HG03066 (cell line): ENCODE measurements at regions not wholly inside any gene's neighbourhood (a gene's known extent, or its start where the extent isn't known, plus 50 kb on each side); places are given as distances from the start of the nearest gene placed in this dataset.

Experiments
- ATAC-seq: cut with Tn5 transposase; IDR thresholded peaks from one replicate; pipeline ENCODE4 v1.9.1; 2021; ENCODE audit warnings: low read depth; ENCODE audit not compliant: unreplicated experiment

DNA sequence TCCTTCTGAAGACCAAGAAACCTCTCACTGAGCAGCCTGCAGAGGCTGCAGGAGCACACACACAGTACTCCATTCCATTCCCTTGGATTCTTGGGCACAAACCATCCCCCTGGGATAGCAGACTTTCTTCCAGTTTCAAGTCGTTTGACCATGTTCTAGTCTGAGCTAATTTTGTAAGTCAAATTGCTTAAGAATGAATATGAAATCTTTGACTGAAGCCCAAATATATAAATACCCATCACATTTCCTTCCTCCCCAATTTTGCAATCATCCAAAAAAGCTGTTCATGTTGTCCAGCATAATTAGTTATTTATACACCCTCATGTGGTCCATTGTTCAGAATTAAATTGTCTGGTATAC is 231.2 kb upstream of the TPRG1 start:
- no peak for ATAC-seq

DNA sequence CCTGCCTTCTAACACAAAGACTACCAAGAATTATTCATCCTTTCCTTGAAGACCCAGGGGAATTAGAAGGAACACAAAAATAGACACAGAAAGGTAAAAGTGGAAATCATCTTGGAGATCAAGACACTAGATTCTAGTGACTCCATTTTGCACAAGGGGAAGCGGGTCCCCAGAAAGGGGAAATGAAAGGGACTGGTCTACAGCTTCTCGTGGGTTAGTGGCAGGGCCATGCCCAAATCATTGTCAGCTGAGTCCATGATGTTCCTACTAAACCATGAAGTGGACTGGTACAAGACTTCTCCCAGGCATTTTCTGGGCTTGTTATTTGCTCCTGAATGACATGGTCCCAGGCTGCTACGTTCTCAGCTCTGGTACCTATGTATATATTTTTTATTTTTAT is 230.7 kb upstream of the TPRG1 start:
- no peak for ATAC-seq

DNA sequence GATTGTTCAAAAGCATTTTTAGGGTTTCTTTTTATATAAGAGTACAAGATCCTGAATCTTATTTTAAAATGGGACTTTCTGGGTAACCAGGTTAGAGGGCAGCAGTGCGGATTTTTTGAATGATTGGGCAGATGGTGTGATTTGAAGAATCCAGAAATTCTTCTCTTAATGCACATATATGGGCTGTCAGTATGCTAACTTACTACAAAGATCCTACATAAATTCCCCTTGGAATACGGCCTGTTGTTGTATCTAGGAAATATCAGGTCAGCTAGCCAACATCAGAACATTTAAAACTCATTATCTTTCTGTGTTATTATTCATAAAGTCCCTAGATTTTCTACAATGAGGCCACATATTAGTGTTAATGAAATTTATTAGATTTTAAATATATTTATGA is 229.6 kb upstream of the TPRG1 start:
- ATAC-seq = no peak

DNA sequence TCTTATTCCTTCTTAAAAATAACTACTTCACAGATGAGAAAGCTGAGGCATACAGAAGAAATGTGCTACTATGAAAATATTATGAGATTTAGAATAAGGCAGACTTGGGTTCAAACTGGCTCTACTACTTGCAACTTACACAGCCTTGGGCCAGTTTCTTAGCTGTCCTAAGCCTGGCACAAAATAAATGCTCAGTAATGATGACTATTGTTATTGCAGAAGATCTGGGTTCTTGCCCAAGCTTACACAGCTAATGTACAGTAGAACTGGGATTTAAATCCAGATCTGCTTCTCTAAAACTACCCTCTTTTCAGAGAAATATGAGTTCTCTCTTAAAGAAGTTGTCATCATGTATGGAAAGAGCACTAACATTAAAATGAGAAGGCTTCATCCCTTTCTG is 228.2 kb upstream of the TPRG1 start:
- no peak for ATAC-seq

DNA sequence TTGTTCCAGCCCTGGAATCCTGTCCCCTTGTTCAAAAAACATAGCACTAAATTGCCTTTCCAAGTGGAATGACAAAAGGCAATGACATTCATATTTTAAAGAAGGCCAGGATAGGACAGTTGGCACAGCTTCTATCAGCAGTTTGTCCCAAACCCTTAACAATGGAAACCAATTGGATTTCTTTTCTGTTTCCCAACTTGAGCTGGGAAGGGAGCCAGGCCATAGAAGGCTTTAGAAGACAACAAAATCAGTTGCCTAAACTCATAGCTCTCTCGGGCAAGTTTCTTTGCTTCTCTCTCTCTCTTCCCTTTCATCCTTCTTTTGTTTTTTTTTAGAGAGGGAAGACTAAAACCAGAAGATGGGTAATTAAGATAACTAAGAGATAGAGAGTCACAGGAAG is 227.7 kb upstream of the TPRG1 start:
- no peak for ATAC-seq

DNA sequence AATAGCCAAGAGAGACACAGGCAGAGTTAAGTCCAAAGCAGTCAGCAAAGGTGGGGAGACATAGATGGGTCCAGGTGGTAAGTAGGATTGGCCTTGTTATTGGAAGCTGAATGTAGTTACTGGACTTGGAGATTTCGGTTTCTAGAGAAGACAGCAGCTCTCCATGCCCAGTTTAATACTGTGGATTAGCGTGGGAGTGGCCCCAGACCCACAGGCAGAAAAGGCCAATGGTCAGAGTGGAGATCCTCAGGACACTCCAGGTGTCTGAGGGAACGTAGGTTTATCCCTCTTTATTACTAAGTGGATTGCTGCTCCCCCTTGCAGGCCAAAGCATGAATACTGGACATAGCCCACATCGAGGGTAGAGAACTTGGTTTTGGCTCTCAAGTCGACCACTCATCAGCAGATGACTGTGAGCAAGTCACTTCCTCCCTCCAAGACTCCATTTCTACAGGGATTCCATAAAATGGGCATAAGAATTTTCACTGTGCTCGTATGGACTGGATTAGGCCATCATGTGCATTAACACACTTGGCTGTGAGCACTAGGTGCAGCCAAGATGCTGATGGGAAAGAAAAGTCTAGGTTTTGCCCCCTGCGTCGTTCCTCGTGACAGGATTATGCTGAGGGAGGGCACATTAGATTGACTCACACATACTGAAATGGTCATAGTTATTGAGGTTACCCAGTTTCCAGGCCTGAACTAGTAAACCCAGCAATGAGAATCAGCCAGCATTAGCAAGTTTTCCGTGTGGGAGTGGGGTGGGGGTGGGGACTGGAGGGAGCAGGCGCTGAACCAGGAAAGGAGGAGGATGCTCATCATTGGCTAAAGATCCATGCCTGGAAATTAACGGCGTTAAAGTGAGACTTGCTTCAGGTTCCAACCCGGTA is 225.2 kb upstream of the TPRG1 start:
- no peak for ATAC-seq

DNA sequence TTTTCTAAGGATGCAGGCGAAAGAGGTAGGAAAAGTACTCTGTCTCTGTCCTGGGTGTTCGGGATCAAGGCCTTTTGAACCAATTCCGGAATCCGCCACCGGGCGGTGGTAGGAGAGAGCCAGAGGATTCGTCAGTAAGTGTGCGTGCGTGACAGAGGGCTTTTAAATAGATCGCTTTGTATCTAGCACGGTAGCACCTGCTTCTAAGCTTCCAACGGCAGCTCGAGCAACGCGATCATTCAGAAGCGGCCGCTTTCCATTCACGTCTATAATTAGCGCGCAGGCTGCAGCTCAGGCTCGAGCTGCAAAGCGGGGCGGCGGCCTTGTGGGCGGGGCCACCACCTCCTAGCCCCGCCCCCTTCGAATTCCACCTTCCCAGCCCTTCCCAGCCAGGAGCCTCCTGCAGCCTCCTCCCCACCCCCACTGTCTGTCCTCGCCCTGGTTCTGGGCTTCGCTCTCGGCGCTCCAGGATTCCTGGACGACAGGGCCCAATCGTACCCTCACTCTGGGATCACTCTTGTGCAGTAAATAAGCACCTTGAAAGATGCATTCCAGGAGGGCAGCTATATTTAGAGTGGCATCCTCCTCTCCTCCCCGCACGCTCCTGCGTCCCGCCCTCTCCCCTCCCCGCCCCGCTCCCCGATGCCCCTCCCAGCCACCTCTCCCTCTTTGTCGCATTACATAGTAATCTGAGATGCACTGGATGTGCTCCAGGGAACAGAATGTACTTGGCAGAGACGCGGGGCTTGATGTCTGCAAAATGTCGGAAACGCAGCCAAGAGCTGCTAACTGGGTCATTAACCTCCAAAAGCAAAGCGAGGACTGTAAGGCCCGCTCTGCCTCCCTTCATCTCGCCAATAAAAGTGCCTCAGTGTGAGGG is 224.1 kb upstream of the TPRG1 start:
- ATAC-seq = no peak

DNA sequence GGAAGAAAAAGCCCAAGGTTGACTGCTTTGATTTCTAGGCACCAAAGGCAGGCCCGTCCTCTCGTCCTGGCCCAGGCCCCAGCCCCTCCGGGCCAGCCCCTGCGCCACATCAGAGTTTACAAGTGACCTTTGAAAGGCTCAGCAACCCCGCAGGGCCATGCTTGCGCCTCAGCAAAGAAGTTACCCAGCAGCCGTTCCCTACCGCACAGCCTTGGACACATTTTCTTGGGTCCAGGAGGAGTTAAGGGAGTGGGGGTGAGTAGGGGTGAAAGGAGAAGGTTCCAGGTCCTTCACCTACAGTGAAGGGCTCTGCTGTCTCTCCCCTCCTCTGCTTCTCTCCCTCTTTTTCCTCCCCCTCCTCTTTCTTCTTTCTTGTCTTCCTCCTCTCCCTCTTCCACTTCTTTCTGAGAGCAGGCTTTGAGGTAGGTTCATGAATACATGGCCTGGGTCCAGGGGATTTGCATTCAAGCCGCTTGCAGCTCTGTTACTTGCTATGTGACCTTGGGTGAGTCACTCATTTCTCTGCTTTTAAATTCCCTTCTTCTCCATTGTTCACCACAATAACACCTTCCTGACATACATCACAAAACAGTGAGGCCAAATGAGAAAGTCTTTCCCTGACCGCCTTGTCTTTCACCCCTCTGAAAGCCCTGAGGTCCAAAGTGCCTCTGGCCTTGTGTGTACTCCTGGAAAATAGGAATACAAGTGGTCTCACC is 223.3 kb upstream of the TPRG1 start:
- ATAC-seq = no peak

DNA sequence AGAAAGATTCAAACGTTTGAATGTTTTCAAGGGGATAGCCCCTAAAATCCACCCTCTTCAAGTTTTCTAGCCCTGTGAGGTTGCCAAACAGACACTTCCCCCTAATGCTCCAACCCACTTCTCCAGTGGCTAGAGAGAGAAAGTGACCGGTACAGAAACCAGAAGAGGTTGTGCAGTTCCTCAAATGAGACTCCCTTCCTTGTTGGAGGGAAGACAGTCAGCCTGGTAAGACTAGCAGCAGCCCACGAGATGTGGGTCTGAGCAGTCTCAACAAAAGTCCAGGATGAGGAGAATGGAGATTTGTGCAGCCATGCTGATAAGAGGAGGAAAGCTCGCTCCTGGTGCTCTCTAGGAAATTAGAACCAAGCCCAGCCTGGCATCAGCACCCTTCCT is 222.8 kb upstream of the TPRG1 start:
- ATAC-seq = no peak

DNA sequence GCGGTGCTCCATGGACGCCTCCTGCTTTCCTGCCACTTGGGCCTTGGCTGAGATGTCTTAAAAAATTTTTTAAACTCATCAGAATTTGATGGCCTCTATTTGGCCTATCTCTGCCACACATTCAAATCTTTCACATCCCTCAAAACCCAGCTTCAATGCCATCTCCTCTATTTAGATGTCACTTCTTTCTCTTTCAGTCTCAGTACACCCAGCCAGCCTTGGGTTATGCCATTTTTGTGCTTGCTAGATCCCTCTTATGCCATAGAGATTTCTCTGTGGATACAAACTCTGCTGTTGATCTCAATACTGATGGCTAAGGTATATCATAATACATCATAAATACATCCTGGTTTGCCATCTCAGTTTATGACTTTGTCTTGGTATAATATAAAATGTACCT is 222.3 kb upstream of the TPRG1 start:
- ATAC-seq = no peak

DNA sequence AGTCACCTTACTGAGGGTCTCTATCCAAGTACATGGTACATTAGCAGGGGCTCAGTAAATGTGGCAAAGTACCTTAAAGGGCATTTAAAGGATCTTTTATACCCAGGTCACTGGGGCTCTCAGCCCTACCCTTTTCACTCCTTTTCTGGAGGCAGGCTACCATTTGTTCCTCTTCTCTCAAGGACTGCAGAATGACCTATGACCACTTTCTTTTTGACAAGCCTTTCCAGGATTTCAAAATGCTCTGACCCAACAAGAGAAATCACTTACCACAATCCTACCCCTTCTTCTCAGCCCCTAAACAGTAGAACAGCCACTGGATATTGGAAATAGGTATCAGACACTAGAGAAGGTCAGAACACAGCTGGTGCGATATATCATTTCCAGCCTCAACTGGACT is 221.8 kb upstream of the TPRG1 start:
- ATAC-seq = no peak

DNA sequence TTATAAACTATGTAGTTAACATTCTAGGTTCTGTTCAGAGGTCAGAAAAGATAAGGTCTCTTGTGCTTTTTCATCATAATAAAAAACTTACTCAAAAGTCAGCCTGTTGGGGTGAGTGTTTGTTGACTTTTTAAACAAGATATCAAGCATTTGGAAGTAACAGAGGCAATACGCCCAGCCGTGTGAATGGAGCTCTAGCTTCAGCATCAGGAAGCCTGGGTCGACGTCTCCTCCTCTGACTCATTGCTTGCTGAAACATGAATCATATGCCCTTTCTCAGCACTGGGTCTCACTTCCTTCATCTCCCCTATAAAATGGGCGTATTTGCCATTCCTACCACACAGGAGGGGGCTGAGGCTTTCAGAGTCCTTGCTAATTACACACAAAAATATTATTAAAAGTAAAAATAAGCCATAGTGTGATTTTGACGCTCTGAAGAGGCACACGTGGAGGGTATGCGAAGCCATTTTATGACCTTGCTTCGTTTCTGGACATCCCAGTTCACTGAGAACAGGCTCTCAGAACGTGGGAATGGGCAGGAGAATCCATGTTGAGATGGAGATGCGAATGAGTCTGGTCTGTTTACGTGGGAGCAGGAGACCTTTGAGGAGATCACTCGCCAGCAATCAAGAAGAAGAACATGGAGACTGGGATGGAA is 220.8 kb upstream of the TPRG1 start:
- no peak for ATAC-seq

DNA sequence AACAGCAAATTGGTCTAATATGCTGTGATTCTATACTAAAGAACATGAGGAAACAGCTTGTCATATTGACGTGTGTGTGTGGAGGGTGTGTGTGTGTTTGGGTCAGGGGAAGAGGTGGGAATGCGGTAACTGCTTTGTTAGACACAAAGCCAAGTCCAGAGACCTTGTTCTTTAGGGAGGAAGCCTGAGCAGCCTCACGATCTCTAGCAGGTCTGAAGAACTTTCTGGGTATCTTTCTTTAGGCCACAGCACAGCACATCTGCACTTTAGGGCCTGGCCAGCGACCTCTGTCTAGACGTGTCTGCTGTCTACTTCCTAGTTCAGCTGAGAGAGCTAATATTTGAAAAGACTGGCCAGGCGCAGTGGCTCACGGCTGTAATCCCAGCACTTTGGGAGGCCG is 220.0 kb upstream of the TPRG1 start:
- no peak for ATAC-seq

DNA sequence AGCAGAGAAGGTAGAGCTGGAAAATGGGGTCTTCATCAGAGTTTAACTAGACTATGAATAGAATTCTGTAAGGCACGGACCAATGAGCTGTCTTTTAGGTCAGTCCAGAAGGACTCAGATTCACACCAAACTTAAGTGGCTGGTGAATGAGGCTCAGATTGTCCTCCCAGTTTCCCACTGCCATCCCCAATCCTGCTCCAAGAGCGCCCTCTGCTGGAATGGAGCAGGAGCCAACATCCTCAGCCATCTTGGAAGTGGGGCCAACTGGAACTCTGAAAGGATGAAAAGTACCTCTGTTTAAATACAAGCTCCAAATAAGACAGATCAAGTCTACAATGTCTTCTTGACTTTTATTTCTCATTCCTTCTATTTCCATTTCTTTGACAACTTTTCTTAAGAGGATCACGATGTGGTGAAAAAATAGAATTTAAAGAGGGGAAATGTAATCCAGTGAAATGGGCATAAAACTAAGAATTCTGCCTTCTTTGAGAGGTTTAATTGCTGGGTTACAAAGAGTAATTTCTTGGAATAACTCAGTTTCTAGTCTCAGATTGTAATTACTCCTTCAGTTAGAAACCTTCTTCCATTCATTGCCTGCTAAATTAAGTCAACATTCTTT is 217.1 kb upstream of the TPRG1 start:
- peak; percentile 62 for ATAC-seq

DNA sequence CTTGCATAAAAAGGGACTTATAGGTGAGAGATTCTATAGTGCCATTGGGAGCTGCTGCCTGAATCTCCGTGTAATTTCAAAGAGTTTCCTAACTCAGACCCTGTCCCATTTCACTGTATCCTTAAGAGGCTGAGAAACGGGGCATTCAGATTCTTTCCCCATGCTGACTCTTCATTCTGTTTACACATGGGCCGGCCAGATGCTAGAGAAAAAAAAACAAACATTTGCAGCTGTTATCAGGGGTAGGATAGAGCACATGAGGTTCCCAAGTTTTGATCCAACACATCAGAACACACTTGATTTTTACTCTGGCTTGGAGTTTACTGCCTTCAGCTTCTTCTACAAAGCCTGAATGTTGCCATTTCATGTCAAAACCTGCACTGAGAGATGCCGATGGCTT is 215.9 kb upstream of the TPRG1 start:
- ATAC-seq = no peak

DNA sequence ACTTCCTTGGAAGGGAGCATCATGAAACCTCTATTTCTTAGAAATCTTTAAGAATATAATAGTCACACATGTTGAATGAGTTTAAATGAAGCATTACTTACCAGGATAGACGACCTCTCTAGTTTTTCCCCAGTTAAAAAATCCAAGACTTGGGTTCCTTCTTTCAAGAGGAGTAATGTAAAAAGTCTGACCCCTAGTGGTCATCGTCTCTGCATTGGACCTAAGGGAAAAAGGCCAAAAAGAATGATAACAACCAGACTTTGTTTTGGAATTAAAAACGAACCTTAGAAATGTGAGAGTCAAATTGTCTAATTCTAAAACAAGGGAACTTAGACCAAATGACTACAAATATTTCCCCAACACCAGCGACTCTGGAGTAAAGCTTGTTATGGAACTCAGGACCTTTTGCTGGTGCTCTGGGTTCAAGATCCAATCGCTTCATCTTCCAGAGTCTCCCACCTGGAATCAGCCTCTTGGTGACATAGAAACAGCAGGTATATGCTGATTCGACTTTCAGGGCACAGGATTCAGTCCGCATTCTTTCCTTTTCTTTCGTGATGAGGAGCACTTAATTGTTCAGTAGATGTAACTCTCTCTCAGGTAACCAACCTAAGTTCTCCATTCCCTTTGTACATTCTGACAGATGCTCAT is 214.8 kb upstream of the TPRG1 start:
- ATAC-seq = no peak

DNA sequence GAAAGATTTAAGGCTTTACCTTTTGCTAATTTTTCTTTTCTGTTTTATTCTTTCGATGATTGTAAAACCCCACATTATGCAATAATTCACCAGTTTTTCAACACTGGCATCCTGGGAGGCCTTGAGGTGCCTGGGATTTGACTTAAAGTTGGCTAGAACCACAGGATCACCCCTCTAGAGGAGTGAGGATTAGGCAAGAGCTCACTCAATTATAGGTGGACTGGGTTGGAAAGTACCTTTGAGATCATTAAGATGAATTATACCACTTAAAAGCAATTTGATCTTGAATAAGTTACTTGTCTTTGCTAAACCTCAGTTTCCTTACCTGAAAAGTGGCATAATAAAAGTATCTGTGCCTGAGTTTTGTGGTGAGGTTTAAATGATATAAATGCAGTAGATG is 212.8 kb upstream of the TPRG1 start:
- ATAC-seq = no peak

DNA sequence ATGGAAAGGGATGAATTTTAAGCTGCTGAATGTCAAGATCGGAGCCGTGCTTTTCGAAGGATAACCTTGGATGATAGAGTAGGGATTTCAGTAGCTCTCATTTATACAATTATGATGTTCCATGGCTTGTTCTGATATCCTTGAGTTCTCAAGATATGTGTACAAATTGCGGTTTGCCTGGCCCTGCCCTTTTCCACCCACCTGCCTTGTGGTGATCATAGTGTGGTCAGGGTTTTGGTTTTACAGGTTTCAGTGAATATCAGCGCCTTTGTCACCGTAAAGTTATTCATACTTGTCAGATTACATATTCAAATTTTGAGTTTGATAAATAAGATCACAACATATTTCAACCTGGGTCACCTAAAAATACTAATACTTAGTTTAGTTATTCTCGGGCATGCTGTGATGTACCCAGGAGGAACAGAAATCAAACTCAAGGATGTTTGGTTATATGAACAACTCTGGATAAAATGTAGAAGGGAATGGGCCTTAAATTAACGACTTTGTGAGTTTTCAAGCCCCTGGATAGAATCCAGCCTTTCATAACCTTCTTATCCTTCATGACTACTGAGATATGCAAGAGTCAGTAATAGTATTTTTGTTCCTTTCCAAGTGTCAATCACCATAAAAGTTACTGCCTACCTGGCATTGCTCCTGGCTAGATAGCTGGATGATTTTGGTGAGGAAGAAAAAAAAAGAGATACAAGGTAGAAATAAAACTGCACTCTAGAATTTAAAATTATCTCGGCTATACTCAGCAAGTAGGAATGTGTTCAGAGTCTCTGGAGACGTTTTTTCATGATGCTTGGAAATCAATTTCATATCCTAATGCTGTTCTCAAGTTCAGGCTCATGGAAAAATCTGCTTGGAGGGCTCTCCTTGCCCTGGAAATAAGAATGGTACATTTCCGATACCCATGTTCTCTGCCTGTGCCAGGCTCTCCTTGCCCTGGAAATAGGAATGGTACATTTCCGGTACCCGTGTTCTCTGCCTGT is 209.2 kb upstream of the TPRG1 start:
- ATAC-seq = no peak

DNA sequence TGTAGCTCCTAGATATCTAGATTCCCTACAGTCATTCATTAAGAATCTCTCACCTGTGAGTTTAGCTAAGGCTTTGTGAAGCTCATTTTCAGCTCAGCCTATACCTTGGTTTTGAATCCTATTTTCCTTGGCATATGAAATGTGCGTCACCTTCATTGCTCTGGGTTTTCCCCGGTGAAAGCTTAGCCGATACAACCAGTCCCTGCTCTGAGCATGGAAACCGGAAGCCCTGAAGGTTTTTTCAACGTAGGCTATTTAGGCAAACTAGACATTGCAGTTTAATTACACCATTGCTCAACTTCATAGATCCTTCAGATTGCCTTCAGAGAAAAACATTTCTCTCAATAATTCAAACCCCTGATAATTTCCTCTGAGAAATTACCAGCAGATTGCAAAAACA is 206.8 kb upstream of the TPRG1 start:
- ATAC-seq = no peak
